Cortex of kidney (tissue), 1 donor: ENCODE measurements at regions not wholly inside any gene's neighbourhood (a gene's known extent, or its start where the extent isn't known, plus 50 kb on each side); places are given as distances from the start of the nearest gene placed in this dataset.

ENCODE experiments used
- DNase-seq: peaks from one replicate; lab custom pipeline; 2025; lab: John Stamatoyannopoulos, UW

- no peak for DNase-seq
These were observed 50.0 kb upstream of the DOCK9 start for GRCh38 chr13:99027661-99028425.

GRCh38 chr13:99028890-99029289 lies 51.0 kb upstream of the DOCK9 start:
- DNase-seq, result no peak

GRCh38 chr13:99029576-99029975 lies 51.7 kb upstream of the DOCK9 start:
- DNase-seq, result no peak

- DNase-seq, result no peak
These were observed 52.5 kb upstream of the DOCK9 start for GRCh38 chr13:99030326-99030725.

- DNase-seq, result no peak
These were observed 54.0 kb upstream of the DOCK9 start for GRCh38 chr13:99031832-99032231.

GRCh38 chr13:99033814-99034213 lies 56.0 kb upstream of the DOCK9 start:
- DNase-seq, result no peak

GRCh38 chr13:99034333-99035085 lies 56.6 kb upstream of the DOCK9 start:
- DNase-seq, result no peak

- no peak for DNase-seq
These were observed 57.9 kb upstream of the DOCK9 start for GRCh38 chr13:99035715-99036114.

- no peak for DNase-seq
These were observed 59.9 kb upstream of the DOCK9 start for GRCh38 chr13:99037756-99038155.

- DNase-seq, result no peak
These were observed 61.9 kb upstream of the DOCK9 start for GRCh38 chr13:99039718-99040280.

GRCh38 chr13:99040536-99041131 lies 62.8 kb upstream of the DOCK9 start:
- DNase-seq, result no peak

- DNase-seq, result no peak
These were observed 63.5 kb upstream of the DOCK9 start for GRCh38 chr13:99041337-99041736.

GRCh38 chr13:99041788-99042187 lies 63.9 kb upstream of the DOCK9 start:
- no peak for DNase-seq

- DNase-seq, result no peak
These were observed 64.8 kb upstream of the DOCK9 start for GRCh38 chr13:99042521-99043250.

GRCh38 chr13:99043831-99044231 lies 66.0 kb upstream of the DOCK9 start:
- no peak for DNase-seq

- no peak for DNase-seq
These were observed 66.9 kb upstream of the DOCK9 start for GRCh38 chr13:99044764-99045163.

- DNase-seq, result no peak
These were observed 67.5 kb upstream of the DOCK9 start for GRCh38 chr13:99045396-99045795.

GRCh38 chr13:99046851-99047250 lies 69.0 kb upstream of the DOCK9 start:
- DNase-seq, result no peak

- DNase-seq, result no peak
These were observed 73.2 kb upstream of the DOCK9 start for GRCh38 chr13:99050983-99051488.

GRCh38 chr13:99051768-99052455 lies 74.0 kb upstream of the DOCK9 start:
- no peak for DNase-seq

- DNase-seq, result no peak
These were observed 75.9 kb upstream of the DOCK9 start for GRCh38 chr13:99053636-99054233.
